HCT116 (cell line): ENCODE measurements at regions not wholly inside any gene's neighbourhood (a gene's known extent, or its start where the extent isn't known, plus 50 kb on each side); places are given as distances from the start of the nearest gene placed in this dataset.

ENCODE experiments used
- ATF3 ChIP-seq: IDR thresholded peaks from 2 replicates; pipeline ENCODE4 v1.6.1; 2012
- CEBPB ChIP-seq: IDR thresholded peaks from 2 replicates; pipeline ENCODE4 v1.6.1; 2012; ENCODE audit warnings: low read depth
- CTCF ChIP-seq, 3 experiments: fragments of 200-600 bp in 1 of 3; sonication (generic) in 1 of 3; IDR thresholded peaks in 2 of 3; conservative IDR thresholded peaks in 1 of 3; 2 replicates each; pipeline ENCODE4 v1.5.1; 2012 to 2017; ENCODE audit warnings: low read depth in 2 of 3, low read length in 2 of 3, antibody characterized with exemption in 1 of 3, borderline replicate concordance in 1 of 3, control low read depth in 1 of 3, mild to moderate bottlenecking in 1 of 3, mixed read lengths in 1 of 3, mixed run types in 1 of 3, moderate library complexity in 1 of 3; ENCODE audit not compliant: insufficient read depth in 1 of 3
- EZH2 ChIP-seq: fragments of 200-600 bp; sonication (generic); IDR thresholded peaks from 2 replicates; pipeline ENCODE4 v1.6.1; 2017; ENCODE audit warnings: antibody characterized with exemption, mixed run types
- REST ChIP-seq: IDR thresholded peaks from 2 replicates; pipeline ENCODE4 v1.6.1; 2012; ENCODE audit warnings: low read depth
- ZNF274 ChIP-seq: fragments of 200-500 bp; sonication (Bioruptor generic); IDR thresholded peaks from 2 replicates; pipeline ENCODE4 v1.6.1; 2014; ENCODE audit warnings: mild to moderate bottlenecking, low read depth, low read length, inconsistent platforms

GRCh38 chr17:51372345-51373004 is 112.1 kb downstream of the UTP18 start (continued):
- TF ChIP-seq ATF3 (no peak), CEBPB (peak; percentile 37; the same call in 1 of the 2 replicates), ZNF274 (no peak), REST (no peak), CTCF (IDR thresholded peaks at IDR 0.05 in 2 of 3, conservative IDR thresholded peaks at IDR 0.05 in 1 of 3; ENCODE audit: borderline replicate concordance in 1 of 3, insufficient read depth in 1 of 3, low read depth in 2 of 3, low read length in 2 of 3) (no peak), EZH2 (no peak)
